Heart left ventricle (tissue), 13 donors: ENCODE measurements at regions not wholly inside any gene's neighbourhood (a gene's known extent, or its start where the extent isn't known, plus 50 kb on each side); places are given as distances from the start of the nearest gene placed in this dataset.

Experiments
- POLR2A ChIP-seq, 2 donors: fragments of 450-650 bp; IDR thresholded peaks; one replicate each; pipeline ENCODE4 v1.6.1; 2017; ENCODE audit warnings: antibody characterized with exemption in 2 of 2, mild to moderate bottlenecking in 2 of 2, moderate library complexity in 2 of 2
- TF ChIP-seq, protein P1 (sequence below), 12 donors: fragments of 200-600 bp; sonication (generic) in 4 of 12; IDR thresholded peaks; one replicate each; pipeline versions ENCODE4 v1.5.0 to v1.8.0; 2018 to 2022; ENCODE audit warnings: antibody characterized with exemption in 12 of 12, mild to moderate bottlenecking in 5 of 12
- donor health status: ischemic (EF 13 %, LVEDD 7.1; RV severe dilation, severe dysfunction).
- donor health status: DM: no; HTN: yes; CAD: no.
- donor health status: DM: no; HTN: no; CAD: no.
- donor health status: ischemic (EF 25% LVEDD 6.9; RV normal size, moderate dysfunction).
- donor health status: ischemic (EF 25% LVEDD 5.7; RV mildly dilated, moderate dysfunction).
- donor health status: ischemic (EF 35%, LVEDD 5.7; RV mildly dilated, moderate dysfunction).
- donor health status: nonischemic (EF 11% LVEDD 7.7; RV severe dilation, severe dysfunction).
- donor health status: DM: yes; HTN: yes; CAD: no.
- donor health status: PGD.
- donor health status: ischemic (EF 29% LVEDD 5.4; RV normal size, mild dysfunction).
- donor health status: nonischemic (EF 23%, LVEDD 6.1; RV moderate dilation, normal function).

DNA sequence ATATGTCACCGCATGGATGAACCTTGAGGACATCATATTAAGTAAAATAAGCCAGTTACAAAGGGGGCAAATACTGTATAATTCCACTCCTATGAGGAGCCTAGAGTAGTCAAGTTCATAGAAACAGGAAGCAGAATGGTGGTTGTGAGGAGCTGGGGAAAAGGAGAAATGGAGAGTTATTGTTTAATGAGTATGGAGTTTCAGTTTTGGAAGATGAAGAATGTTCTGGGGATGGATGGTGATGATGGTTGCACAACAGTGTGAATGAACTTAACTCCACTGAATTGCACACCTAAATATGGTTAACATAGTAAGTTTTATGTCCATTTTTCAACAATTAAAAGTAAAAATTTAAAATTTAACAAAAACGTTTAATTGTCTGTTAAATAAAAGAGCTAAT, 220.9 kb upstream of the JUN start:
- TF ChIP-seq, protein P1, sequence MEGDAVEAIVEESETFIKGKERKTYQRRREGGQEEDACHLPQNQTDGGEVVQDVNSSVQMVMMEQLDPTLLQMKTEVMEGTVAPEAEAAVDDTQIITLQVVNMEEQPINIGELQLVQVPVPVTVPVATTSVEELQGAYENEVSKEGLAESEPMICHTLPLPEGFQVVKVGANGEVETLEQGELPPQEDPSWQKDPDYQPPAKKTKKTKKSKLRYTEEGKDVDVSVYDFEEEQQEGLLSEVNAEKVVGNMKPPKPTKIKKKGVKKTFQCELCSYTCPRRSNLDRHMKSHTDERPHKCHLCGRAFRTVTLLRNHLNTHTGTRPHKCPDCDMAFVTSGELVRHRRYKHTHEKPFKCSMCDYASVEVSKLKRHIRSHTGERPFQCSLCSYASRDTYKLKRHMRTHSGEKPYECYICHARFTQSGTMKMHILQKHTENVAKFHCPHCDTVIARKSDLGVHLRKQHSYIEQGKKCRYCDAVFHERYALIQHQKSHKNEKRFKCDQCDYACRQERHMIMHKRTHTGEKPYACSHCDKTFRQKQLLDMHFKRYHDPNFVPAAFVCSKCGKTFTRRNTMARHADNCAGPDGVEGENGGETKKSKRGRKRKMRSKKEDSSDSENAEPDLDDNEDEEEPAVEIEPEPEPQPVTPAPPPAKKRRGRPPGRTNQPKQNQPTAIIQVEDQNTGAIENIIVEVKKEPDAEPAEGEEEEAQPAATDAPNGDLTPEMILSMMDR (IDR thresholded peaks at IDR 0.05), result no peak
- TF ChIP-seq POLR2A (IDR thresholded peaks at IDR 0.05), result no peak
